ENCODE measurements at regions not wholly inside any gene's neighbourhood (a gene's known extent, or its start where the extent isn't known, plus 50 kb on each side); places are given as distances from the start of the nearest gene placed in this dataset.

DNA sequence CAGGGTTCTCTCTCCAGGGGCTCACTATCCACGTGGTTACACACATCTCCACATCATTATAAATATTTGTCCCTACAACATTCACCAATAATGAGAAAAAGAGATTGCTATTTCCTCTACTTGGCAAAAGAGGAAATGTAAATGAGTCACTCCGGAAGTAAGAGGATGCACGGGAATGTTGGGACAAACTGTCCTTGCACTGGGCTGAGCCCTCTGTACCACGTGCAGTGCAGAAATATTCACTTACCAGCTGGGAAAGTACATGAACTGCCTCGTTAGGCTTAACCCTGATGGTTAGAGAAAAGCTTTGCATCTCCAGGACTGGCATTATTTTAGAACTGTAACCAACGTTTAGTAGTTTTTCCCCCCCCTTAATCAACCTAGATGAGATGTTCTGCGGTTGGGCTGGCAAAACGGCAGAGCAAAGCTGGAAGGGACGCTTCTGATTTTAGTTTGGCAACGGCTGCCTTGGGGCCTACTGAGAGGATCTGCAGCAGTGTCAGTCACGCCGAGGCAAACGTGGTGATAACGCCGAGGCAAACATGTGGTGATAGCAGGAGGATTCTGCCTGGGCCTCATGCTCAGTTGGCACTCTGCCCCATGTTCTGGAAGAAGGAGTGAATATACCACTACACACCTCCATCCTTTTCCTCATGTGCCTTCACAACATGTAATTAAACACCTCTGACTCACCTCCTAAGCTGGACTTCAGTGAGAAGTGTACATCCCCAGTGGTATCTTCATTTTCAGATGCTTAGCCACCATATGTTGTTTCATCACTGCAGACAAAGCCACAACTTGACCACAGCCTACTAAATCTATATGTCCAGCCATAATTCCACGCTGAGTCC, 661.4 kb upstream of the KLF4 start:
- 75% methylated on average over 16 of the region's 16 CpGs for WGBS (ENCODE audit: low lambda C conversion rate, missing lambda C conversion rate)
- Histone ChIP-seq H3K9me3 (ENCODE audit: low read depth) (no peaks in the 10 kb centered on the region), H3K79me2 (no peaks in the 10 kb centered on the region), H3K4me2 (no peak overlapping the region), H3K4me1 (ENCODE audit: insufficient read depth) (peaks cover 10% of the 10 kb centered on the region), H3K27ac (no peak overlapping the region), H3K27me3 (no peaks in the 10 kb centered on the region), H3K36me3 (replicated peaks; ENCODE audit: insufficient read depth, low read depth) (no peaks in the 10 kb centered on the region), H3K4me3 (no peak overlapping the region), H3K9me2 (replicated peaks; ENCODE audit: insufficient read depth) (no peaks in the 10 kb centered on the region), H2AFZ (no peak overlapping the region), H4K20me1 (ENCODE audit: insufficient read depth, poor library complexity, severe bottlenecking) (no peaks in the 10 kb centered on the region)
- no peak for DNase-seq (ENCODE audit: low spot score)
- TF ChIP-seq, protein P1, sequence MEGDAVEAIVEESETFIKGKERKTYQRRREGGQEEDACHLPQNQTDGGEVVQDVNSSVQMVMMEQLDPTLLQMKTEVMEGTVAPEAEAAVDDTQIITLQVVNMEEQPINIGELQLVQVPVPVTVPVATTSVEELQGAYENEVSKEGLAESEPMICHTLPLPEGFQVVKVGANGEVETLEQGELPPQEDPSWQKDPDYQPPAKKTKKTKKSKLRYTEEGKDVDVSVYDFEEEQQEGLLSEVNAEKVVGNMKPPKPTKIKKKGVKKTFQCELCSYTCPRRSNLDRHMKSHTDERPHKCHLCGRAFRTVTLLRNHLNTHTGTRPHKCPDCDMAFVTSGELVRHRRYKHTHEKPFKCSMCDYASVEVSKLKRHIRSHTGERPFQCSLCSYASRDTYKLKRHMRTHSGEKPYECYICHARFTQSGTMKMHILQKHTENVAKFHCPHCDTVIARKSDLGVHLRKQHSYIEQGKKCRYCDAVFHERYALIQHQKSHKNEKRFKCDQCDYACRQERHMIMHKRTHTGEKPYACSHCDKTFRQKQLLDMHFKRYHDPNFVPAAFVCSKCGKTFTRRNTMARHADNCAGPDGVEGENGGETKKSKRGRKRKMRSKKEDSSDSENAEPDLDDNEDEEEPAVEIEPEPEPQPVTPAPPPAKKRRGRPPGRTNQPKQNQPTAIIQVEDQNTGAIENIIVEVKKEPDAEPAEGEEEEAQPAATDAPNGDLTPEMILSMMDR (IDR thresholded peaks at IDR 0.05; ENCODE audit: poor library complexity), result no peak
- TF ChIP-seq EZH2phosphoT487 (IDR thresholded peaks at IDR 0.05; ENCODE audit: low read depth, severe bottlenecking, unreplicated experiment) (no peak), EZH2 (IDR thresholded peaks at IDR 0.05; ENCODE audit: borderline replicate concordance) (no peak)

DNA sequence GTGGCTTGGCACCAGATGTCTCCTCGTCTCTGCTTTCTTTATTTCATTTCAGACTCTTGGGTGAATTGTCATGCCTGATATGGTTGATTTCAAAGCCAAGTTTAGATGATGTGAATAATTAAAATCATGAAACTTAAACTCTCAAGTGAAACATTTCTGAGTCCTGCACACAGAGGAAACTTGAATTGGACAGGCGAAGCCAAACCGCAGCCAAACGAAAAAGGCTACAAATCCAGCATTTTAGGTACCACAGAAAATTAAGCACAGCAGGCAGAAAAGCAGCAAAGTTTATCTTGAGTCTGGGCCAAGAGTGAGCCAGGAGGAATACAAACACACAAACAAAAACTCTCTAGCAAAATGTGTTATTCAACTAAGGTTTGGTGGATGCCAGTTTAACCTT, 659.8 kb upstream of the KLF4 start:
- Histone ChIP-seq H3K79me2 (no peaks in the 10 kb centered on the region), H3K9me2 (replicated peaks; ENCODE audit: insufficient read depth) (no peaks in the 10 kb centered on the region), H3K27ac (no peak overlapping the region), H3K4me2 (no peak overlapping the region), H3K4me3 (no peak overlapping the region), H3K36me3 (replicated peaks; ENCODE audit: insufficient read depth, low read depth) (no peaks in the 10 kb centered on the region), H3K27me3 (no peaks in the 10 kb centered on the region), H3K4me1 (ENCODE audit: insufficient read depth) (no peaks in the 10 kb centered on the region), H4K20me1 (ENCODE audit: insufficient read depth, poor library complexity, severe bottlenecking) (no peaks in the 10 kb centered on the region), H3K9me3 (ENCODE audit: low read depth) (no peaks in the 10 kb centered on the region), H2AFZ (no peak overlapping the region)
- WGBS (ENCODE audit: low lambda C conversion rate, missing lambda C conversion rate), result 80% methylated on average over 4 of the region's 4 CpGs
- no peak for DNase-seq (ENCODE audit: low spot score)
- TF ChIP-seq EZH2 (IDR thresholded peaks at IDR 0.05; ENCODE audit: borderline replicate concordance), result no peak
- TF ChIP-seq, protein P1 (IDR thresholded peaks at IDR 0.05; ENCODE audit: poor library complexity), result no peak
- no peak for TF ChIP-seq EZH2phosphoT487 (IDR thresholded peaks at IDR 0.05; ENCODE audit: low read depth, severe bottlenecking, unreplicated experiment)

DNA sequence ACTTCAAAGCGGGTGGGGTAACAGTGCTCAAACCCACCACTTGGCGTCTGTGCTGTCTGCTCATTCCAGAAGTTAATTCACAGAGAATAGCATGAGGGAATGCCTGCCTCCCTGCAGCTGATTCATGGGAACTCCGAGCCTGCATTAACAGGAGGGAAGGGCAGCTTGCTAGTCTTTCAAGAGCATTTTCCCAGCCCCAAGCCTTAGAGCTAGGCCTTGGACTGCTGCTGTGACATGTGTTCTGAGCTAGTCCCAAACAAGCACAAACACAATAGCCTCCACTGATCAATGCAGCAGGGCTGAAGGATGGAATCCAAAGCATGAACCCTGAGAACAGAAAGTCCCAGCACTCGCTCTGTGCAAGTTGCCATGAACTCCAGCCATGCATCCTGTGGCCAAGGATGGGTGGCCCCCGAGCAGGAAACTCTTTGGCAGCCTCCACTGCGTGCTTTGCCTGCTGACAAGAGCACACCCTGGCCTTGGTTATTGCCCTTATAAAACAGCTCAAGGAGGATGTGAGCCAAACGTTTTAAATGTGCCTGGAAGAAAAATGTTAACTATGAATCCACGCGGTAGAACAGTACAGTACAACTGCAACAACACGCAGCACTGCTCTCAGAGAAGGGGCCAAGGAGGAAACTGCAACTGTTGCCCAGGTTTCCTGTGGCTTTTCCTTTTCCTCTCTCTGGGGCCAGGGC, 653.1 kb upstream of the KLF4 start:
- 32% methylated on average over 10 of the region's 10 CpGs for WGBS (ENCODE audit: low lambda C conversion rate, missing lambda C conversion rate)
- Histone ChIP-seq H3K4me1 (ENCODE audit: insufficient read depth) (peaks cover 17% of the 10 kb centered on the region), H3K36me3 (replicated peaks; ENCODE audit: insufficient read depth, low read depth) (no peaks in the 10 kb centered on the region), H3K4me2 (peak overlapping the region; percentile 48), H2AFZ (no peak overlapping the region), H3K9me3 (ENCODE audit: low read depth) (no peaks in the 10 kb centered on the region), H4K20me1 (ENCODE audit: insufficient read depth, poor library complexity, severe bottlenecking) (no peaks in the 10 kb centered on the region), H3K27ac (peak overlapping the region; percentile 63), H3K27me3 (no peaks in the 10 kb centered on the region), H3K4me3 (no peak overlapping the region), H3K9me2 (replicated peaks; ENCODE audit: insufficient read depth) (no peaks in the 10 kb centered on the region), H3K79me2 (no peaks in the 10 kb centered on the region)
- TF ChIP-seq, protein P1 (IDR thresholded peaks at IDR 0.05; ENCODE audit: poor library complexity), result no peak
- TF ChIP-seq EZH2 (IDR thresholded peaks at IDR 0.05; ENCODE audit: borderline replicate concordance), result no peak
- no peak for TF ChIP-seq EZH2phosphoT487 (IDR thresholded peaks at IDR 0.05; ENCODE audit: low read depth, severe bottlenecking, unreplicated experiment)
- peak; percentile 65 for DNase-seq (ENCODE audit: low spot score)
